ENCODE measurements at regions not wholly inside any gene's neighbourhood (a gene's known extent, or its start where the extent isn't known, plus 50 kb on each side); places are given as distances from the start of the nearest gene placed in this dataset.

GRCh38 chr15:70356062-70356860 lies 258.5 kb upstream of the TLE3 start:
- TF ChIP-seq CTCF (IDR thresholded peaks at IDR 0.05; ENCODE audit: control insufficient read depth, extremely low read depth, insufficient read depth): no peak
- no peak for DNase-seq (ENCODE audit: low read depth)
- no peak overlapping the region for H3K4me3 ChIP-seq (ENCODE audit: low read depth, low read length)

GRCh38 chr15:70355275-70355795 lies 257.6 kb upstream of the TLE3 start:
- no peak overlapping the region for H3K4me3 ChIP-seq (ENCODE audit: low read depth, low read length)
- no peak for TF ChIP-seq CTCF (IDR thresholded peaks at IDR 0.05; ENCODE audit: control insufficient read depth, extremely low read depth, insufficient read depth)
- no peak for DNase-seq (ENCODE audit: low read depth)

- DNase-seq (ENCODE audit: low read depth): no peak
- no peak for TF ChIP-seq CTCF (IDR thresholded peaks at IDR 0.05; ENCODE audit: control insufficient read depth, extremely low read depth, insufficient read depth)
Observed at GRCh38 chr15:70354346-70354905, 256.7 kb upstream of the TLE3 start.

GRCh38 chr15:70353606-70354345 lies 256.1 kb upstream of the TLE3 start:
- TF ChIP-seq CTCF (IDR thresholded peaks at IDR 0.05; ENCODE audit: control insufficient read depth, extremely low read depth, insufficient read depth): no peak
- no peak overlapping the region for H3K4me3 ChIP-seq (ENCODE audit: low read depth, low read length)
- peak; percentile 76 for DNase-seq (ENCODE audit: low read depth)

More at GRCh38 chr15:70354346-70354905, 256.7 kb upstream of the TLE3 start:
- H3K4me3 ChIP-seq (ENCODE audit: low read depth, low read length): no peak overlapping the region

GRCh38 chr15:70351941-70352774 lies 254.4 kb upstream of the TLE3 start:
- DNase-seq (ENCODE audit: low read depth): no peak

More at GRCh38 chr15:70351941-70352774, 254.4 kb upstream of the TLE3 start:
- TF ChIP-seq CTCF (IDR thresholded peaks at IDR 0.05; ENCODE audit: control insufficient read depth, extremely low read depth, insufficient read depth): no peak
- no peak overlapping the region for H3K4me3 ChIP-seq (ENCODE audit: low read depth, low read length)
